Naive thymus-derived CD8-positive, alpha-beta T cell (primary cell): ENCODE measurements at regions not wholly inside any gene's neighbourhood (a gene's known extent, or its start where the extent isn't known, plus 50 kb on each side); places are given as distances from the start of the nearest gene placed in this dataset.

Experiments used
- ATAC-seq, 2 donors: fragments of 150-1000 bp; cut with Tn5 transposase in 1 of 2; sonication (Bioruptor Pico), chemical (Tn5 transposase) in 1 of 2; 1 replicate in 1 of 2; 2 replicates in 1 of 2; pipeline ENCODE4 v1.10.0; 2021; ENCODE audit warnings: mild to moderate bottlenecking in 2 of 2, moderate library complexity in 2 of 2
- POLR2A ChIA-PET: fragments of 350-600 bp; sonication (Branson Sonifier 250); formaldehyde crosslinking; loops from one replicate; lab custom pipeline; 2021; ENCODE audit warnings: antibody characterized with exemption; lab: Charles Lee
- DNase-seq, 10 donors: peaks; one replicate each; pipeline versions ENCODE4 v3.0.0 to v3.0.0-alpha.2; 2020 to 2022
- H3K27ac Mint-ChIP-seq, 10 donors: one replicate each; pipeline ENCODE4 v1.8.0; 2020 to 2022; ENCODE audit warnings: mild to moderate bottlenecking in 10 of 10, mixed read lengths in 10 of 10, moderate library complexity in 4 of 10, inconsistent platforms in 1 of 10
- H3K27me3 Mint-ChIP-seq, 5 donors: one replicate each; pipeline ENCODE4 v1.8.0; 2021 to 2022; ENCODE audit warnings: mixed read lengths in 5 of 5
- H3K36me3 Mint-ChIP-seq, 3 donors: one replicate each; pipeline ENCODE4 v1.8.0; 2020 to 2022; ENCODE audit warnings: mixed read lengths in 3 of 3, mild to moderate bottlenecking in 2 of 3, inconsistent platforms in 1 of 3
- H3K4me1 Mint-ChIP-seq, 4 donors: one replicate each; pipeline ENCODE4 v1.8.0; 2021 to 2022; ENCODE audit warnings: mixed read lengths in 4 of 4
- H3K4me3 Mint-ChIP-seq, 10 donors: one replicate each; pipeline ENCODE4 v1.8.0; 2020 to 2022; ENCODE audit warnings: mild to moderate bottlenecking in 10 of 10, mixed read lengths in 10 of 10, moderate library complexity in 6 of 10, inconsistent platforms in 1 of 10
- H3K9me3 Mint-ChIP-seq, 9 donors: one replicate each; pipeline ENCODE4 v1.8.0; 2020 to 2022; ENCODE audit warnings: mixed read lengths in 9 of 9, mild to moderate bottlenecking in 3 of 9, inconsistent platforms in 1 of 9, moderate library complexity in 1 of 9

DNA sequence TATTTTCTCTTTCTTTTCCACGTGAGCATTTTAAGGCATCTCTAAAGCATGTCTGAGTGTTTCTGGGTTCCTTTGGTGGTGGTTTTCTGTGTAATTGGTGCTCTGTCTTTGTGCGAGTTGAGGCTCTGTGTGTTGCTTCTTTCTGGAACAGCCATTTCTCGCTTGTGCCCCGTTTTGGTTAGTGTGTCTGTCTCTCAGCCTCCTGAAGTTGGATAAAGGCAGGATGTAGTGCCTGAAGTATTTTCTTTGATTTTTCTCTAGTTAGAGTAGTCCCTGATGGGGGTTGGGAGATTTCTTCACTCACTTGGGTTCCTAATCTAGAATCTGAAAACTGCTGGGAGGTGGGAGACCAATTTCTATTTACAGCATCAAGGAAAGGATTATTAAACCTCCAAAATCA lies 129.7 kb upstream of the TMEM161B start:
- no peak overlapping the region for H3K4me3 Mint-ChIP-seq
- peaks cover 0 to 3% (median 0%) of the 10 kb centered on the region in 4 donors for H3K4me1 Mint-ChIP-seq
- peaks cover 8 to 42% (median 24%) of the 10 kb centered on the region in 5 donors for H3K27me3 Mint-ChIP-seq
- H3K36me3 Mint-ChIP-seq, result no peaks in the 10 kb centered on the region
- POLR2A ChIA-PET, result no interaction called here
- H3K9me3 Mint-ChIP-seq, result no peaks in the 10 kb centered on the region
- ATAC-seq, result no peak
- no peak for DNase-seq
- no peak overlapping the region for H3K27ac Mint-ChIP-seq

DNA sequence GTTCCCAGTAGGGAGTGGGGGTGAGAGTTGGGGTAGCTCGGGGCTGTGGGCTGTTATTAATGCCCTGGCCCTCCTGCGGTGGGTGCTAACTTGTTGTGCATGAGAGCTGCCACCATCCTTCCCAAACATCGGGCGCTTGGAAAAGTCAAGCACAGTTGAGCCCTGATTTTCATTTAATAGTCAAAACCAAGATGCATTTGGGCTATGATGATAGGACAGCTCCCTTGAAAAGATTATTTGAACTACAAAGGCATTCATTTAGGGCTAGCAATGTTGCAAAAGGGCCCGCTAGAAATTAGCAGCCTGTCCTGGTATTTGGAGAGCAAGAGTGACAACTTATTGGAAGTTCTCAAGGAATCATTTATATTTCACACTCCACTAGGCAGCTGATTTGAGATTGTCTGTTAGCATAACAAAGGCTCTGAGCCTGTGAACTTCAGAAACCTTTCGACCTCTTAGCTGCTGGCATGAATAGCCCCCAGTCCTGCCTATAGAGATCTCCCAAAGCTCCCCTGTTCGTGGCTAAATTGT lies 128.2 kb upstream of the TMEM161B start:
- Mint-ChIP-seq H3K27me3 (peaks cover 8 to 42% (median 24%) of the 10 kb centered on the region in 5 donors), H3K36me3 (no peaks in the 10 kb centered on the region), H3K4me1 (peaks cover 0 to 3% (median 0%) of the 10 kb centered on the region in 4 donors), H3K4me3 (no peak overlapping the region), H3K27ac (no peak overlapping the region), H3K9me3 (no peaks in the 10 kb centered on the region)
- no peak for ATAC-seq
- POLR2A ChIA-PET, result interaction anchor here (0.5 kb wide), 1 partner anchor 1587 kb away, joined by 5 read pairs; no protein-coding TSS in a partner anchor
- no peak for DNase-seq

DNA sequence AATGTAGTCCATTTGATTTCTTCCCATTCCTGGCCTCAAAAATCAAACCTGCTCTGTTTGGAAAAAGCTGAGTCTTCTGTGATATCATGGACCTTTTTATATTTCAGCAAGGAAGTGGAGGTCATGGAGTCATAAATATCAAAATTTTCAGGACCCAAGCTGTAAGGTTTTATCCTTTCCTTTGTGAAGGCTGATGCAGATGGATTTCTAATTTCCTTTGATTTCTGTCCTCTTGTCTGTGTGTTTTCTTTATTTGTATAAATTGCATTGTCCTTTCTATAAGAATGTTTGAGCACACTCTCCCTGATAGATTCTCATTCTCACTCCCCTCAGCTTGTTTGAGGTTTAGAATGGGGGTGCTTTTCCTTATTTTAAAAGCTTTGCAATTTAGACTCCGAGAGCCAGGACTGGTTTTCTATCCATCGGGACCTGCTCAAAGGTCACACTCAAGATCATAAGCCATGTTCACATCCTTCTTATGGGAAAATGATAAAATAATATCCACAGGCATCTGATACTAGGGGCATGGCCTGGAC lies 127.4 kb upstream of the TMEM161B start:
- Mint-ChIP-seq H3K36me3 (no peaks in the 10 kb centered on the region), H3K27me3 (peaks cover 8 to 34% (median 22%) of the 10 kb centered on the region in 5 donors), H3K4me3 (no peak overlapping the region), H3K4me1 (peaks cover 0 to 3% (median 0%) of the 10 kb centered on the region in 4 donors), H3K27ac (no peak overlapping the region), H3K9me3 (no peaks in the 10 kb centered on the region)
- DNase-seq (no peak), ATAC-seq (no peak)
- POLR2A ChIA-PET, result no interaction called here

DNA sequence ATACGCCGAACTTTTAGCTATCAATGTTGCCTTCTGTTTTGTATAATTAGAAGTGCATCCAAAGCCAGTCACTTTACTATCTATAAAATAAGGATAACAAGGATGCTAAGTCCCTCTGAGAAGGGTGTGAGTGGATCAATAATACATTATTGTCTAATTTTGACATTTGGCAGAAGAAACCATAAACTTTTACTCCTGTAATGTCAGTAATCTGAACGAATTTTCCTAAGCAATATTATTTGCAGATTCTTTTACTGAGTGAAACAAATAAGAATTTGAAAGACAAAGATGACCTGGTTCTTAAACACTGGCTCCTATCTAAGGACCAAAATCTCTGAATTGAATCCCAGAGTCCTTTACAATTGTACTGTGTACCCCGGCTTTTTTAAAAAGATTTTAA lies 126.6 kb upstream of the TMEM161B start:
- Mint-ChIP-seq H3K27me3 (peaks cover 9 to 31% (median 22%) of the 10 kb centered on the region in 5 donors), H3K4me1 (peaks cover 0 to 3% (median 0%) of the 10 kb centered on the region in 4 donors), H3K36me3 (no peaks in the 10 kb centered on the region), H3K9me3 (peaks cover 0 to 2% (median 0%) of the 10 kb centered on the region in 9 donors), H3K27ac (no peak overlapping the region), H3K4me3 (no peak overlapping the region)
- no peak for DNase-seq
- POLR2A ChIA-PET, result no interaction called here
- ATAC-seq, result no peak

DNA sequence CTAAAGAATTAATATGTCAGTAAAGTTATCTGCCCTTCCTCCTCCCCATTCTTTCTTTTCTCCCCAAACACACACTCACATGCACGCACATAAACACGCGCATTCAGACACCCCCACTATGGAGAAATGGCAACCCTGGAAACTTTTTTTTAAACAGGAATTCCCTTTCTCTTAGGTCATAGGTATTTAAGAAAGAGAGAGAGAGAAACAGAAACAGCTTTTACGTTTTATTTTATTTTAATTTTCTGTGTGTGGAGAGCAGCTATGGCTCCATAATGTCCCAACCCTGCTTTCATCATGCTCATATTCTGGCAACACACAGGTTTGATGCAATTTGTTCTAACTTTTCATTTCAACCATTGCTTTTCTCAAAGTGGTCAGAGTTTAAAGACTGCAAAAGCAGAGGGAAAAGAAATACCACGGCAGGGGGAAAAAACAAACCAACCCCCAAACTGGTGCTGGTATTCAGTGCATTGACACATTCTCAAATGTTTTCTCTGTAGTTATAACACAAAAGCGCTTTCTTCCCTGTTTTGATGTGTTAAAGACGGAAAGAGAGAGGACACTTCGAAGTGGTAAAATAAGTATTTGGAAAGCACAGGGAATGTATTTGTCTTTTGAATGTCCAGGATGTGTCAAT lies 126.0 kb upstream of the TMEM161B start:
- H3K27me3 Mint-ChIP-seq, result peaks cover 12 to 33% (median 23%) of the 10 kb centered on the region in 5 donors
- ATAC-seq (no peak), DNase-seq (no peak)
- no peak overlapping the region for H3K4me3 Mint-ChIP-seq
- peaks cover 0 to 2% (median 0%) of the 10 kb centered on the region in 9 donors for H3K9me3 Mint-ChIP-seq
- no peaks in the 10 kb centered on the region for H3K36me3 Mint-ChIP-seq
- H3K4me1 Mint-ChIP-seq, result peaks cover 0 to 3% (median 0%) of the 10 kb centered on the region in 4 donors
- POLR2A ChIA-PET, result no interaction called here
- no peak overlapping the region for H3K27ac Mint-ChIP-seq

DNA sequence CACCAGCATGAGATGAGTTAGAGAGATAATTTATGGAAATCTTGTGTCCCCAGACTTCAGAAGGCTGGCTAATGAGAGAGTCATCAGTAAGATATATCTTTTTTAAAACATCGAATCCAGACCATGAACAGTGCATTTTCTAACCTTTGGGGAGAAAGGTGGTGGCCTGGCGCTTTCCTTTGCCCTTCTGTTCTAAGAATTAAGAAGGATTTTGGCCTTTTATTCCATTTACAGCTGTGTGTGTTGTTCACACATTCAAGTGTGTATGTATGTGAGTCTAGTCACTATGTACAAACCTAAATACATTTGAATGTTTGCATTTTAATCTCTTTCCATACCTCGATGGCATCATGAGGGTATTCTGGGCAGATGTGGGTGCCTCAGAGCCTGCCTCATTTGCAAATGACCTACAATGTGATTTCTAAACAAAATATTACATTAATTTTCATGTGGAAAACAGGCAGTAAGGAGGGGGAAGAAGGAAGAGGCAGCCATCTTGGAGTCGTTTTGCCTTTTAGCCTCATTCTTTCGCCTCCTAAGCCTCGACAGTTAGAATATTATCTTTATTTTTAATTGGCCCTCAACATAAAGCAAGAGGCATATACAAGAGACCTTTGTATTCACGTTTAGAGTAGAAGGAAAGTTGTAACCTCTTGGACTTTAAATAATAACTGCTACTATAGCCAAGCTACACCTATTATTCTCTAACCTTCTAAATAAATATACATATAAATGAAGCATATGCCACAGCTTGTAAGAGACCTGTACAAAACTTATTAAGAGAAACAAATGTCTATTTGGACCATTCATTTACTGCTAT lies 125.3 kb upstream of the TMEM161B start:
- Mint-ChIP-seq H3K27ac (no peak overlapping the region), H3K9me3 (peaks cover 0 to 2% (median 0%) of the 10 kb centered on the region in 9 donors), H3K4me1 (peaks cover 0 to 3% (median 0%) of the 10 kb centered on the region in 4 donors), H3K4me3 (no peak overlapping the region), H3K27me3 (peaks cover 14 to 40% (median 25%) of the 10 kb centered on the region in 5 donors), H3K36me3 (no peaks in the 10 kb centered on the region)
- POLR2A ChIA-PET, result no interaction called here
- DNase-seq (no peak), ATAC-seq (no peak)

DNA sequence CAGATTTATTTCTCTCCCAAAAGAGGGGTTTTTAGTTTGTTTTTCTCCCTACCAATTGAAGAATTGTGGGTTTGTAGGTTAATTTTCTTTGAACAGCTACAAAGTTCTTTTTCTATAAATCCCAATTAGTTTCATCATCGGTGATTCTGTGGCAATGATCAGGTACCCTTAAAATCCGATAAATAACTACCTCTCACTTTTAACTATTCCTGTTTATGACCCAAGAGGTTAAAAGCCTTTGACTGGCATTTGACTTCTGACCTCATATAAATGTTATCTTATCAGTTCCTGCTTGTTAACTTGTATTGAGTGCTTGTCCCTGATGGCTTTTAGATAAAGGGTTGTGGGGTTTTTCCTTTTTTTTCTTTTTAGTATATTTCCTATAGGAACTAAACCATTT lies 124.4 kb upstream of the TMEM161B start:
- POLR2A ChIA-PET, result no interaction called here
- Mint-ChIP-seq H3K9me3 (peaks cover 0 to 2% (median 0%) of the 10 kb centered on the region in 9 donors), H3K36me3 (no peaks in the 10 kb centered on the region), H3K4me3 (no peak overlapping the region), H3K27me3 (peaks cover 14 to 48% (median 26%) of the 10 kb centered on the region in 5 donors), H3K4me1 (no peaks in the 10 kb centered on the region), H3K27ac (no peak overlapping the region)
- DNase-seq (no peak), ATAC-seq (no peak)

DNA sequence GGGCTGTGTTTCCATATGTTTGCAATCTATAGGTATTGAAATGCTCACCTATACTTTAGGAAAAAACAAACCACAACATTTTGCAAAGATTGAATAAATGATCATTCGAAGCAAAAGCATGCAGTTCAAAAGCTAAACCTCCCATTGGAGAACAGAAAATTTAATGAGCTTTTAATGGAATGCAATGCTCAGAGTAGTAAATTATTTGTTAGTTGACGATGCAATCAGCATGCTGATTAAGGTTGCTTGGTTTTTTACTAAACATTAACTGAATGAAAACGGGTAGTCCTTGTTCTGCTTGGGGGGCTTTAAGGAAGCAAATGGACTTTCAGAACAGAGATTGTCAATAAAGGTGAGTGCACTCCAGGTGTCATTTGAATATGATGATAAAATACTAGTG lies 123.3 kb upstream of the TMEM161B start:
- Mint-ChIP-seq H3K27ac (no peak overlapping the region), H3K27me3 (peaks cover 14 to 50% (median 25%) of the 10 kb centered on the region in 5 donors), H3K9me3 (peaks cover 0 to 2% (median 0%) of the 10 kb centered on the region in 9 donors), H3K36me3 (no peaks in the 10 kb centered on the region), H3K4me3 (no peak overlapping the region), H3K4me1 (no peaks in the 10 kb centered on the region)
- DNase-seq (no peak), ATAC-seq (no peak)
- POLR2A ChIA-PET, result no interaction called here

DNA sequence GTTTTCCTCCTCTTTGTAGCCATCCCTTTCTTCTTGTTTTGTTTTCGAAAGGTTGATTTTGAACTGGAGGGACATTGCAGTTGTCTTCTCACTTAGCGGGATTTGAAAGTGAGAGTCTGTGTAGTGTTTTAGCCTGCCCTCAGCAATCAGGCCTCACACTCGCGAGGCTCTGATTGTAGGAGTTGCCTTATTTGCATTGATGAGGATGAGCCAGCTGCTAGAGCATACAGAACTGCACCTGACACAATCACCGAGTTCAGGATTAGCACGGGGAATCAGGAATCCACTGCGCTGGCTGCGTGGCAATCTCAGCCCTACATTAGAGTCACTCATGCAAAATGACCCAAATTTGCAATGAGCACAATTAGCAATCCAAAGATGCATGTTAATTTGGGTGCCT lies 122.5 kb upstream of the TMEM161B start:
- Mint-ChIP-seq H3K4me1 (no peaks in the 10 kb centered on the region), H3K36me3 (no peaks in the 10 kb centered on the region), H3K27ac (no peak overlapping the region), H3K9me3 (peaks cover 0 to 2% (median 0%) of the 10 kb centered on the region in 9 donors), H3K27me3 (peaks cover 11 to 42% (median 19%) of the 10 kb centered on the region in 5 donors), H3K4me3 (no peak overlapping the region)
- ATAC-seq (no peak), DNase-seq (no peak)
- POLR2A ChIA-PET, result no interaction called here

DNA sequence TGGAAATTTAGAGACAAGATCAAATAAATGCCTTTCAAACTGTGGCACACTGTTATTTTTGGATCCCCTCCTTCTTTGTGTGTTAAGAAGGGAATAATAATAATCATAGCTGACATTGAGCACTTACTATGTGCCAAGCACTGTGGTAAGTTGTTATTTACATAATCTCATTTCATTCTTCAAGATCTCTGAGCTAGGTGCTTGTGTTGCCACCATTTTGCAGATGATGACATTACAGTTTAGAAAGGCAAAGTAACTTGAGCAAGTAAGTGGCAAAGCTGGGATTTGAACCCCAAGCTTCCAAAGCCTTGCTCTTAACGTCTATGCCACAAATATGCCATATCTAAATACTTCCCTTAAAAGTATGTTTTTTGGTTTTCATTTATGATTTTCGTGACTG lies 121.8 kb upstream of the TMEM161B start:
- Mint-ChIP-seq H3K27ac (no peak overlapping the region), H3K27me3 (peaks cover 10 to 38% (median 20%) of the 10 kb centered on the region in 5 donors), H3K36me3 (no peaks in the 10 kb centered on the region), H3K4me3 (no peak overlapping the region), H3K4me1 (no peaks in the 10 kb centered on the region), H3K9me3 (peaks cover 0 to 2% (median 0%) of the 10 kb centered on the region in 9 donors)
- POLR2A ChIA-PET, result no interaction called here
- DNase-seq (no peak), ATAC-seq (no peak)

DNA sequence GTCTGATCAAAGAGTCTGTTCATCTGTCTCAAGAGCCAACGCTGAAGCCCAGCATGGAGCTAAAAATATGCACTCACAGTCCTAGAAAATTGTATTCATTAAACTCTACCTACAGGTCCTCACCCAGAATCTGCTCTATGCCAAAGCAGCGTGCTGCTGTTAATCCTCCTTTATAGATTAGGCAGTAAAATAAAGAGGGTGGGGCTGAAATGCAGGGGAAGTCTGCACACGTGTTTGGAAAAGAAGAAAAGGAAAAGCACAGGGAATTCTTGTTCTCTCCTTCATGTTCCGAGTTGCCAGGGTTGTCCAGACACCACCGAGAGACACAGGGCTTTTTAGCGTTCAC lies 121.4 kb upstream of the TMEM161B start:
- no peak for DNase-seq
- Mint-ChIP-seq H3K4me3 (no peak overlapping the region), H3K27ac (no peak overlapping the region), H3K36me3 (no peaks in the 10 kb centered on the region), H3K27me3 (peaks cover 10 to 38% (median 20%) of the 10 kb centered on the region in 5 donors), H3K4me1 (no peaks in the 10 kb centered on the region), H3K9me3 (peaks cover 0 to 2% (median 0%) of the 10 kb centered on the region in 9 donors)
- no peak for ATAC-seq
- POLR2A ChIA-PET, result no interaction called here

DNA sequence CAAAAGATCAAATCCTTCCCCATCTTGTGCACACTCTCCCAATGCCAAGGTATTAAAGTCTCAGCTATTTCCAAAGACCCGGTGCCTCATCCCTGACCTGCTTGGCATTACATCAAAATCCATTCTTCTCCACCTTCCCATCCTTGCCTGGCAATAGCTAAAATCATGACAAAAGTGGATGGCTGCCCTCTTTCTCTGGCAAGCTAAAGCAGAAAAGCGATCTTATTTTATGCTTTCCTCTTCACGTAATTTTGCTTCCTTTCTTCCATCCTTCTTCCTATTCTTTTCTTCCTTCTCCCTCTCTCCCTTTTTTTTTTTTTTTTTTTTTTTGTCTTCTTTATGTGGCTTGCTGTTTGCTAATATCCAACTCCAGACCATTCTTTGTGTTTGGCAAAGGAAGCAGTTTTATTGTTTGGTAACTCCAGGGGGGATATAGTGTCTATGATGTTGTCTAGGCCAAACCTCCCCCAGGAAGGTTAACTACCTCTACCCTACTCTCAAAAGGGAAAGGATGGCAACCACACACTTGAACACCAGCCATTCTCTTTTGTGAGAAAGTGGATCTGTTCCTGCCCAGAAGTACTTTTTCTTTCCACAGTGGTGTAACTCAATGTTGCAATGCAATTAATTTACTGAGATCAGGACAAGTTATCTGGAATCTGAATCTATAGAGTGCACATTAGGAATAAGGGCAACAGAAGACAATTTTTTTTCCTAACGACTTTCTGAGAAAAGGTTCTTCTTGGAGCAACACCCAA lies 120.9 kb upstream of the TMEM161B start:
- POLR2A ChIA-PET, result no interaction called here
- DNase-seq (no peak), ATAC-seq (no peak)
- Mint-ChIP-seq H3K4me1 (no peaks in the 10 kb centered on the region), H3K4me3 (no peak overlapping the region), H3K27me3 (peaks cover 12 to 38% (median 18%) of the 10 kb centered on the region in 5 donors), H3K36me3 (no peaks in the 10 kb centered on the region), H3K9me3 (peaks cover 0 to 2% (median 0%) of the 10 kb centered on the region in 9 donors), H3K27ac (no peak overlapping the region)
